ENCODE measurements at regions not wholly inside any gene's neighbourhood (a gene's known extent, or its start where the extent isn't known, plus 50 kb on each side); places are given as distances from the start of the nearest gene placed in this dataset.

DNA sequence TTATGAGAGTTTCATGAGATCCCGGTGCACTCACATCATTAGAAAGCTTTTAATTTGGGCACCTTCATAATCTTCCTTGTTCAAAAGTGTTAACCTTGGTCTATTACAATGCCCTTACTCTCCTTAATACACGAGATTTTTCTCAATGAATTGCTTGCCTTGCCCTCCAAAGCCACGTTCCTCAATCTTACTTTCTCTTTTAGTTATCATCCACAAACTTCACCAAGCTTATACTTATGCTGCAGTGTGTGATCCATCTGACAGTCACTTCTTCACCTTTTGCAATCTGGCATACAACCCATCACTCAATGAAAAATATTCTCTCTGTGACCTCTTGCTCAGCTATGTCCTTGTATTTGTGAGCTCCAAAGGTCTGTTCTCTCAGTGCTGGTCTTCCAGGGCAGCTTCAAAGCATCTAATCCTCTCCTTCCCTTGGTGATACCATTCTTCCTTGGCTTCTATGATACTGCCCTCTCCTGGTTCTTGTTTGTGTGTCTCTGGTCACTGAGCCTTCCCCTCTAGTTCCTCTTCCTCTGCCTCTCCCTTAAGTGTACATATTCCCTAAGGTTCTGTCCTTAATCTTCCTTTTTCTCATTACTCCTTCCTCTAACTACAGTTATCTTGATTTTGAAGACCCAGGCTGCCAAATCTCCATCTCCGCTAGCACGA lies 202.2 kb upstream of the STARD13 start:
- TF ChIP-seq, protein P1, sequence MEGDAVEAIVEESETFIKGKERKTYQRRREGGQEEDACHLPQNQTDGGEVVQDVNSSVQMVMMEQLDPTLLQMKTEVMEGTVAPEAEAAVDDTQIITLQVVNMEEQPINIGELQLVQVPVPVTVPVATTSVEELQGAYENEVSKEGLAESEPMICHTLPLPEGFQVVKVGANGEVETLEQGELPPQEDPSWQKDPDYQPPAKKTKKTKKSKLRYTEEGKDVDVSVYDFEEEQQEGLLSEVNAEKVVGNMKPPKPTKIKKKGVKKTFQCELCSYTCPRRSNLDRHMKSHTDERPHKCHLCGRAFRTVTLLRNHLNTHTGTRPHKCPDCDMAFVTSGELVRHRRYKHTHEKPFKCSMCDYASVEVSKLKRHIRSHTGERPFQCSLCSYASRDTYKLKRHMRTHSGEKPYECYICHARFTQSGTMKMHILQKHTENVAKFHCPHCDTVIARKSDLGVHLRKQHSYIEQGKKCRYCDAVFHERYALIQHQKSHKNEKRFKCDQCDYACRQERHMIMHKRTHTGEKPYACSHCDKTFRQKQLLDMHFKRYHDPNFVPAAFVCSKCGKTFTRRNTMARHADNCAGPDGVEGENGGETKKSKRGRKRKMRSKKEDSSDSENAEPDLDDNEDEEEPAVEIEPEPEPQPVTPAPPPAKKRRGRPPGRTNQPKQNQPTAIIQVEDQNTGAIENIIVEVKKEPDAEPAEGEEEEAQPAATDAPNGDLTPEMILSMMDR (IDR thresholded peaks at IDR 0.05; ENCODE audit: low read depth, low read length): peak; percentile 64
- DNase-seq (ENCODE audit: extremely low read depth, low read depth): peak; percentile 38

DNA sequence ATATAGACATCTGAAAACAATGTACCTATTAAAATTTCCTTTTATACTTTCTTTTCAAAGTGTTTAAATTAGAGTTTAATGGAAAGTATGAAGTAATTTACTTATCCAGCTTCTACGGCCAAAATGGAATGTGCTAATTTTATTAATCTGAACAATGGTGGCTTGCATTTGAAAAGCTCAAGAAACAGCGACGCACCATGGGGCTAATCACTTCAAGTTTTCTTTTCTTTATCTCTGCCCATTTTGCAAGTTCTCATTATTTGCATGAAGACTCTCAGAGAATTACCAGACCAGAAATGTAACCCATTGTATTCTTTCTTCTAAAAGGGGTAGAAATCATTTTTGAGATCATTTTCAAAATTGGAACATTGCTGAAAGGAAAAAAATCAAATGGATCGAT lies 204.0 kb upstream of the STARD13 start:
- TF ChIP-seq, protein P1 (IDR thresholded peaks at IDR 0.05; ENCODE audit: low read depth, low read length): no peak

DNA sequence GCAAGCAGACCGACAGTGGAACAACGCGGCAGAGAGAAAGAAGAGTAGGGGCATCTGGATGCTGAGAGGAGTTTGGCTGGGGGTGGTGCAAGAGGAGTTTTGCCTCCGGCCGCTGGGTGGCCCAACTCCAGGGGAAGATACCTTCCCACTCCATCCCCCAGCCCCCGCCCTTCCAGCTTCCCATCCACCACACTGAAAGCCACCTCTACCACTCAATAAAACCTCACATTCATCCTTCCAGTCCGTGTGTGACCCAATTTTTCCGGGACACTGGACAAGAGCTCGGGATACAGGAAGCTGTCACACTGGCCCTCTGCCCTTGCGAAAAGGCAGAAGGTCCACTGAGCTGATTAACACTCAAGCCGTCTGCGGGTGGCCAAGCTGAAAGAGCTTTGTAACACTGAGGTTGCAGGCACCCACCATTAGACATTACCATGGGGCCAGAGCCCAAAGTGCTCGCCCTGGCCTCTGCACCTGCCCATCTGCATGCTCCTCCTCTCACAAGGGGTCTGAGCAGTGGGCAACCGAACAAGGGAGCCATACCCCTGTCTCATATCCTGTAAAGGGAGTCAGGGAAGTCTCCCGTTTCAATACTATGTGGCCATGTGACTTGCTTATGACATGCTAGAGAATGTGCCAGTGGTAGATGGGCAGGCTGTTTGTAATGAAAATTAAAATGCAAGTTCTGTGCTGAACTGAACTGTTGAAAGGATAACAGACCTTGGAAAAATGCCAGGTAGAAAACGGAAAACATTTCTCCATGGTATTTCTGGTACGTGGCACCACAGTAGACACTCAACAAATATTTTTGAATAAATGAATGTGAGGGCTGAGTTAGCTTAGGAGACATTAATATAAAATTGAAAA lies 205.1 kb upstream of the STARD13 start:
- no peak for DNase-seq (ENCODE audit: extremely low read depth, low read depth)

More for the DNA sequence above, 204.0 kb upstream of the STARD13 start:
- DNase-seq (ENCODE audit: extremely low read depth, low read depth): no peak

DNA sequence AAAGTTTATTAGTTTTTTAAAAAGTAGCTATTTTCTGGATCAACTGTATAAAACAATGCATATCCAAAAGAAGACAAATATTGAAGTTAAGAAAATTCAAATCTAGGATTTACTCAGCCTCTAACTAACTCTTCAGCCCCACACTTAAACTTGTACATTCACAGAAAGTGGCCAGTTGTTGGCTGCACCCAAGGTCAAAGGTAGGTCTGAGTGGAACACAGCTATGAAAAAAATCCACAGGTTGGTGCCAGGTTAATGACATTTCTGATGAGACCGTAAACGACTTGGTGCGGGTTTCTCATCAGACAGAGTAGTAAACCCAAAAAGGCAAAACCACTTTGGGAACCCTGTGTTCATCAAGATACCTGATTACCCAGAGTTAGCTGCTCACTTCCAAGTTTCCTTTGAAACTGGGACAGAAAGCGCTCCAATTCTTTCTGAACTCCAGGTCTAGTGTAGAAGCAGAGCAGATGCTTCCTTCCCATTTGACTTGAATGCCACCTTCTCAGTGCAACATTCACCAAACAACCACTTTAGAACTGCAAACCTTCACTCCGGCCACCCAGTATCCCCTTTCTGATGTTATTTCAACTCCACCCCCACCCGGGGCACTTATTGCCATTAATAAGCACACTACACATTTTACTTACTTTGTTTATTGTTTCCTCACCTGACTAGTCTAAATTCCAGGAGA lies 208.3 kb upstream of the STARD13 start:
- TF ChIP-seq, protein P1 (IDR thresholded peaks at IDR 0.05; ENCODE audit: low read depth, low read length): no peak
- no peak for DNase-seq (ENCODE audit: extremely low read depth, low read depth)

More for the DNA sequence above, 205.1 kb upstream of the STARD13 start:
- TF ChIP-seq, protein P1 (IDR thresholded peaks at IDR 0.05; ENCODE audit: low read depth, low read length): no peak

DNA sequence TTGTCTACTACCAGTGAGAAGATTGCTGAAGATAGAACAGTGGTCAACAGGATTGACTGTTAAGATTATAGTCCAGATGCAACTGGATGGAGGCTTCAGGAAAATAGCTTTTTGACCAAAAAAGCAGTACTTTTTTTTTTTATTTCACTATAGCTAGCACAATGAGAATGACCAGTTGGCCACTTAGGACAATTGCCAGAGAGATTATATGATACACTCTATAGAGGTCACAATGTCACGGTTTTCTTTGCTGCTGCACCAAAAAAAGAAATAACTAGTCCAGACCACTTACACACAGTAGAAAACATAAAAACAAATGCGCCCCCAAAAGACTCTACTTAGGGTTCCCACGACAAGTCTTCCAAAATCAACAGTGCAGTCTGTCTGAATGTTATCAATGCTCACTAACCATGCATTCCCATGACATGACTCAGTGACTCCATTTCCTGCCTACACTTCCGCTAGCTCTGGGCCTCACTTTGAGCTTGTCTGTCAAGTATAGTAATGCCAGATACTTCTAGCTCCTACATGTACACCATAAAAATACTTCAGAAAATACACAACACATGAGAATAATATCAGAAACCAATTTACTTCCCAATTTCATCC lies 209.1 kb upstream of the STARD13 start:
- TF ChIP-seq, protein P1 (IDR thresholded peaks at IDR 0.05; ENCODE audit: low read depth, low read length): no peak
- DNase-seq (ENCODE audit: extremely low read depth, low read depth): no peak

DNA sequence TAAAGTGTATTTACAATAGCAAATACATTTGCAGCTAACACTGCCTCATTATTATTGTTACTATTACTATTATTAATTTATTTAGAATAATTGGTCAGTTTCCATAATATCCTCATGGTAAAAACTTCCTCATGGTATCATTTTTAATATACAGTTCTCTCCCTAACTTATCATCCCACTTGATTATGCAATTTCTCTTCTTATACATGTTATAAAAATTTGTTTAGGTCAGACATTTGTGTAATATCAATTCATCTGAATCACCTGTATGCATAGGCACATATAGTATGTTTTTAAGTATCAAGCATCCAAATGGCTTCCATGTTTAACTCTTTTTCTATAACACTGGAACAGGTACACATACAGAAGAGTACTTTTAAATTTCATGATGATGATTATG lies 210.8 kb upstream of the STARD13 start:
- TF ChIP-seq, protein P1 (IDR thresholded peaks at IDR 0.05; ENCODE audit: low read depth, low read length): no peak
- DNase-seq (ENCODE audit: extremely low read depth, low read depth): no peak
